Stimulated activated CD4-positive, alpha-beta T cell treated with anti-CD3 and anti-CD28 coated beads, Interleukin-4, amount 100 ng/mL, for 4 hours (primary cell): ENCODE measurements at regions not wholly inside any gene's neighbourhood (a gene's known extent, or its start where the extent isn't known, plus 50 kb on each side); places are given as distances from the start of the nearest gene placed in this dataset.
"Not testable (repeated sequence)": the region's sequence is repeated elsewhere in the genome, so short reads cannot be mapped to it uniquely, and the experiment has no call there.

ENCODE experiments used
- DNase-seq, 2 experiments: peaks; one replicate each; pipeline ENCODE4 v3.0.0-alpha.2; 2020

DNA sequence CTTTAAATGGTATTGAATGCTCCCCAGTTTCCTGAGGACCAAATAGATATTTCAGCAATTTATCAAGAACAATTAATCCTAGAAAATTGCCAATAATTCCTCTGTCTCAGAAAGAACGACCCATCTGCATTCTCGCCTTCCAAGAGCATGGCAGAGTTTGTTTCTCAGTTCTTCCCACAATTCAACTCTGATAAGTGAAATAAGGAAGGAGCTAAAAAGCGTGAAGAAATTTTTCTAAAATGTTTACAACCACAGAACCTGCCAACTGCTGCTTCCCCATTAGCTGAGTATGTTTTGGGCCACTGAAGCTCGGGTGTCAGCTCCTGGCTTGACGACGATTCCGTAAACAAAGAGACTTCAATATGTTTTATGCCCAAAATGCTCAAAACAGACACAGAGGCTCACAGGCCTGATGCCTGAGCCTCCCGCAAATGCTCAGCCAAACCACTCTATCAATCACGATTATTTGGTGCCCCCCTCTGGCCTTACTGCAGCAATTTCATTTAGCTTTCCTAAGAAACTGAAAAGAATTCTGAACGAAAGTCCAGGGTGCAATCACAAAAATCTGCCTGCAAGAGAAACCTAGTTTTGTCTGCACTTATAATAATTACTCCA is 259.2 kb upstream of the CCDC54 start:
- no peak for DNase-seq

GRCh38 chr3:107124885-107125284 is 252.4 kb upstream of the CCDC54 start:
- DNase-seq: no peak

DNA sequence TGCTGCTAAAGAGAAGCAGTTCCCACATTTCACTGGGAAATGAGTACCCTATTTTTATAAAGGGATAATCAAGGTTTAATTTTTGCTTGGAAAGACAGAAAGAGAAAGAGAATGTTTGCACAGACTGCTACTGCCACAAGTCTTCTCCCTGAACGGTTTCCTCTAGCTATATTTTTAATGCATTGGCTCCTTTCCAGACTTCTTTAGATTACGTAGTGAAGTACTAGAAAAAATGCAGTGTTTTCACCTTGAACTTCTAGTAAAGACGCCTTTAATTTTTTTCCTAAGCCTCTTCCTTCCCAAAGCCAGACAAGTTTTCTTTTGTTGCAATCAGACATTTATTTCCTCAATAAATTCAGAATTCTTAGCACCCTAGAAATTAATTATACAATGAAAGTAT is 248.3 kb upstream of the CCDC54 start:
- DNase-seq: no peak

DNA sequence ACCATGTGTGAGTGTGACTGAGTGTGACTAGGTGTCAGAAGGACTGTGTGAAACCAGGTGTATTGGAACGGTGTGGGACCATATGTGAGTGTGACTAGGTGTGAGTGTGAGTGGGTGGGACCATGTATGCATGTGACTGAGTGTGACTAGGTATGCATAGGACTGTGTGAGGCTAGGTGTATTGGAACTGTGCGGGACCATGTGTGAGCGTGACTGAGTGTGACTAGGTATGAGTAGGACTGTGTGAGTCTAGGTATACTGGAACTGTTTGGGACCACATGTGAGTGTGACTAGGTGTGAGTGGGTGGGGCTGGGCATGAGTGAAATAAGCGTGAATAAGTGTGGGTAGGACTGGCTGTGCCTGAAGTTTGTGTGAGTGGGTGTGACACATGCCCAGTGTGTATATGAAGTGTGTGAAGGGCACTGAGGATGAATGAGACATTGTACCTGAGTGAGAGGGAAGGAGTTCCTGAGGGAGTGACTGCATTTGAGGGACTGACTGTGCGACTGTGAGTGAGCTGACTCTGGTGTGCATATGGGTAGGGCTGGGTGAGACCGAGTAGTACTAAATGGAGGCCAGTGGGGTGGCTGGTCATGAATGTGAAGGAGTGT is 247.0 kb upstream of the CCDC54 start:
- DNase-seq: no peak

GRCh38 chr3:107132674-107133073 is 244.6 kb upstream of the CCDC54 start:
- DNase-seq: no peak

DNA sequence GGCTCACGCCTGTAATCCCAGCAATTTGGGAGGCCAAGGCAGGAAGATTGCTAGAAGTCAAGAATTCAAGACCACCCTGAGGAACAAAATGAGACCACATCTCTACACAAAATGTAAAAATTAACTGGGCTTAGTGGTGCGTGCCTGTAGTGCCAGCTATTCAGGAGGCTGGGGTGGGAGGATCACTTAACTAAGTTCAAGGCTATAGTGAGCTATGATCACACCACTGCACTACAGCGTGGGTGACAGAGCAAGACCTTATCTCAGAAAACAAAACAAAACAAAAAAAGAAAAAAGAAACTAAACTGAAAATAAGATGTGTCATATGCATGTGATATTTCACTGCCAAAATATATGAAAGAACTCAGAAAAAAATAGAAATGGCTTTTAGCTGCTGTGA is 243.3 kb upstream of the CCDC54 start:
- DNase-seq: no peak

- DNase-seq: no peak
Observed at GRCh38 chr3:107142171-107142570, 235.1 kb upstream of the CCDC54 start.

GRCh38 chr3:107142786-107143575 is 234.3 kb upstream of the CCDC54 start:
- DNase-seq: no peak

DNA sequence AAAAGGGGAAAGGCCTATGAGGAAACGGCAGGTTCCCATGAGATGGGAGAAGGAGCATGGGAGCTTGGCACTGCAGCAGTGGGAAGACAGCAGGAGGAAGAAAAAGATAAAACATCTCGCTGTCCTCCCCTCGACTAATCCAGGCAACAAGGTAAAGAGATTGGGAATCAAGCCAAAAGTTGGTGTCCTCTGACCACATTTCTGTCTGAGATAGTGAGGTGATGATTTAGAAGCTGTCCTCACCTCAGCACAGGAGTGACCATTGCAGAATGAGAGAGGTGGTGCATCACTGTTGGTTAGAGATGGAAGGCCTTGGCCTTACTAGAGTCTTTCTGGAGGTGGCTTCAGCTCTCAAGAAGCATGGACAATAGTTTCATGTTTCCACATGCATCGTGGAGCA is 226.6 kb upstream of the CCDC54 start:
- no peak for DNase-seq

DNA sequence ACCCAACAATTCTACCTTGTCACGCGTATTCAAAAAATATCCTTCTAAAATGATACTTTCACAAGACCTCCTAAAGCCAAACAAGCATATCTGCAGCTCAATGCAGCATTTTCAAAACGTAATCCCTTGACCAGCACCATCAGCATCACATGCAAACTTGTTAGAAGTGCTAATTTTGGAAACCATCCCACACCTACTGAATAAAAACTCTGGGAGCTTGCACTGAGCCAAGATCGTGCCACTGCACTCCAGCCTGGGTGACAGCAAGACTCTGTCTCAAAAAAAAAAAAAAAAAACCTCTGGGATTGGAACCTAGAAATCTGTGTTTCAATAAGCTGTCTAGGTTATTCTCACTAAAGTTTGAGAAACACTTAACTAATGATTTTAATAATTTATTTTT is 223.3 kb upstream of the CCDC54 start:
- no peak for DNase-seq

DNA sequence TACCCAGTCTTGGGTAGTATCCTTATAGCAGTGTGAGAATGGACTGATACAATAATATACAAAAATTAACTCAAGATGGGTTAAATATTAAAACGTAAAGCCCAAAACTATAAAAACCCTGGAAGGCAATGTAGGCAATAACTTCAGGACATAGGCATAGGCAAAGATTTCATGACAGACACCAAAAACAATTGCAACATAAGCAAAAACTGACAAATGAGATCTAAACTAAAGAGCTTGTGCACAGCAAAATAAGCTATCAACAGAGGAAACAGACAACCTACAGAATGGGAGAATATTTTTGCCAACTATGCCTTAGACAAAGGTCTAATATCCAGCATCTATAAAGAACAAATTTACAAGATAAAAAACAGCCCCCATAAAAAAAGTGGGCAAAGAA is 204.8 kb upstream of the CCDC54 start:
- DNase-seq: no peak

DNA sequence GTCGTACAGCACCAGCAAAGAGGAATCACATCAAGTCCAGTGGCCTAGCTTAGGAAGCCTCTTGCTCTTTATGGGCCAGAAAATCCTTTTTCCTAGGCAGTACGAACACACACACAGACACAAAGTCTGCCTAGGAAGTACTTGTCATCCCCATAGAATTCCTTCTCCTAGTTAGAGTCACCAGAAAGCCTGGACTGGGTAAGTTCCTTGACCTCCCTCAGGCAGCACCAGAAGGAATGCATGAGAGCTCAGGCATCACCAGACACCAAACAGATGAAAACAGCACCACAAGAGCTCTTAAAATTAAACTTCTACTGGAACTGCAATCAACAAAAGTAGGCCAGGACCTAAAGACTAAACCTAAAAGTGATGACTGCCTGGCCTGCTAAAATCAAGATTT is 192.9 kb upstream of the CCDC54 start:
- no peak for DNase-seq

DNA sequence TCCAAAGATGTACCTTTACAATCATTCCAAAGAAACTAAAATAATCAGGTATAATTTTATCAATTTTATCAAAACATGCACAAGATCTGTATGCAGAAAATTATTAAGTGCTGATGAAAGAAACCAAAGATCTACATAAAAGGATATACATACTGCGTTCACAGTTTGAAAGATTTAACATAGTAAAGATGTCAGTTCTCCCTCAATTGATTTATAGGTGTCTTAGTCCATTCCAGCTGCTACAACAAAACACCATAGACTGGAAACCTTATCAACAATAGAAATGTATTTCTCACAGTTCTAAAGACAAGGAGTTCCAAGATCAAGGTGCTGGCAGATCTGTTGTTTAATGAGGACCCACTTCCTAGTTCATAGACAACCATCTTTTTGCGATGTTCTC is 189.0 kb upstream of the CCDC54 start:
- no peak for DNase-seq

GRCh38 chr3:107189158-107189791 is 188.0 kb upstream of the CCDC54 start:
- no peak for DNase-seq

GRCh38 chr3:107193116-107193515 is 184.1 kb upstream of the CCDC54 start:
- DNase-seq: no peak

GRCh38 chr3:107198581-107199181 is 178.6 kb upstream of the CCDC54 start:
- DNase-seq: no peak

DNA sequence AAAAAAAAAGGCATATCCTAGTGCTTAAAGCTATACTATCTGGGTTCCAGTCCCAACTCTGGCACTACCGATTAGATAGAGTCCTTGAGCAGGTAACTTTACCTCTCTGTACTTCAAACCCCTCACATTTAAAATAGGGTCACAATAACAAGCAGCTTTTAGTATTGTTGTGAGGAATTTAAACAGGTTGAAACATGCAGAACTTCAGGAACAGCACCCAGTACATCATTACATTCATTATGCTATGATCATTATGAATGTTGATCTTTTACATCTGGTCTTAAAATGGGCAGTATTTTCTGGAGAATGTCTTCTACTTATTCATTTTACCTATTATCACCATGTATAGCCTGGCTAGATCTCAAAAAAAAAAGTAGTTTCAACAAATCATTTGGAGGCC is 176.1 kb upstream of the CCDC54 start:
- no peak for DNase-seq

DNA sequence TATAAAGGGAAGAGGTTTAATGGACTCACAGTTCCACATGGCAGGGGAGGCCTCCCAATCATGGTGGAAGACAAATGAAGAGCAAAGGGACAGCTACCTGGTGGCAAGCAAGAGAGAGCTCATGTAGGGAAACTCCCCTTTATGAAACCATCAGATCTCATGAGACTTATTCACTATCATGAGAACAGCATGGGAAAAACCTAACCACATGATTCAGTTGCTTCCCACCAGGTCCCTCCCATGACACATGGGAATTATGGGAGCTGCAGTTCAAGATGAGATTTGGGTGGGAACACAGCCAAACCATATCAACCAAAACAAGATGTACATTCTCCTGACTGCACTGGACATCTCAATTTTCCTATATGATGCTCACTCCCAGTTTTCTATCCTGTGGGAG is 174.4 kb upstream of the CCDC54 start:
- DNase-seq: not testable (repeated sequence)

GRCh38 chr3:107204121-107204520 is 173.1 kb upstream of the CCDC54 start:
- no peak for DNase-seq

- DNase-seq: no peak
Observed at GRCh38 chr3:107205358-107205757, 171.9 kb upstream of the CCDC54 start.

DNA sequence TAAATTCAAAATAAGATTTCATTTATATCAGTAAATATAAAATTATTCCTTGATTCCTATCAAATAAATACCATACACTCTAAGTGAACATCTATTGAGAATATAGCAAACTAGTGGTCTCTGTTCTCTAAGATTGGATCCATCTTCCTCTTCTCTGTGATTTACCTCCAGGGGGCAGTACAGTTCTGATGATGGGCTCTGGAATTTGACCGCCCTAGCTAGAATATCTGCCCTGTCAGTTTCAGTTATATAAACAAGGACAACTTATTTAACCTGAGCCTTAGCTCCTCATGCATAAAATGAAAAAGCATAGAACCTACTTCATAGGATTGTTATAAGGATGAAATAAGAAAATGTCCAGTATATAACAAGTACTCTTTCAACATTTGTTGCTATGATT is 171.1 kb upstream of the CCDC54 start:
- no peak for DNase-seq

DNA sequence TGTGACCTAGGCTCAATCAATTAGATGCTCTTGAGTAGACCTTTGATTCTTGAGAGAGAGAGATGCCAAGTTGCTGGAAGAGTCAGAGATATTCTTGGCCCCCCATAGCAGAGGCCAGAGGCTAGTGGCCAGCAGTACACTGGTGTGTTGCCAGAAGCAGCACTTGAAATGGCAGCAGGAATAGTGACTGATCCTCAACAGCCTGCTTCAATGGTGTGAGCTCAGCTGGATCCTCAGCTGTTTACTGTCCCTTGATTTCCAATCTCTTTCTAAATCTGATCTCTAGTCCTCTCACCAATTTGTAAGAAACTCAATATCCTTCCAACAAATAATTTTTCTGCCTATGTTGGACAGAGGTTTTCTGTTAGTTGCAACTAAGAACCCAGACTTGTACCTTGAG is 170.3 kb upstream of the CCDC54 start:
- no peak for DNase-seq

- no peak for DNase-seq
Observed at GRCh38 chr3:107208100-107208499, 169.1 kb upstream of the CCDC54 start.

- DNase-seq: no peak
Observed at GRCh38 chr3:107208796-107209195, 168.4 kb upstream of the CCDC54 start.
